ENCODE measurements at regions not wholly inside any gene's neighbourhood (a gene's known extent, or its start where the extent isn't known, plus 50 kb on each side); places are given as distances from the start of the nearest gene placed in this dataset.

GRCh38 chr16:60914334-60914733, 1121.9 kb downstream of the CDH8 start:
- no TSS peak for BruUV-seq (replicated peaks)
- ChIA-PET POLR2A (no interaction called here), CTCF (no interaction called here)
- Mint-ChIP-seq H3K4me3 (ENCODE audit: unreplicated experiment) (no peak overlapping the region), H3K36me3 (ENCODE audit: insufficient read depth, unreplicated experiment) (no peaks in the 10 kb centered on the region), H3K4me1 (ENCODE audit: insufficient read depth, unreplicated experiment) (no peaks in the 10 kb centered on the region), H3K9me3 (ENCODE audit: unreplicated experiment) (no peaks in the 10 kb centered on the region), H3K27me3 (ENCODE audit: insufficient read depth, unreplicated experiment) (no peaks in the 10 kb centered on the region), H3K27ac (ENCODE audit: low read depth, unreplicated experiment) (no peak overlapping the region)
- TF ChIP-seq CTCF (IDR thresholded peaks at IDR 0.05; ENCODE audit: unreplicated experiment): no peak
- no peak for DNase-seq (ENCODE audit: unreplicated experiment)
- intact Hi-C loops (cut with micrococcal nuclease): no loop called here

GRCh38 chr16:60907645-60908044, 1128.6 kb downstream of the CDH8 start:
- ChIA-PET POLR2A (no interaction called here), CTCF (interaction anchor here (0.7 kb wide), 1 partner anchor 235 kb away, joined by 3 read pairs; no protein-coding TSS in a partner anchor)
- intact Hi-C loops (cut with micrococcal nuclease): no loop called here
- Mint-ChIP-seq H3K9me3 (ENCODE audit: unreplicated experiment) (no peaks in the 10 kb centered on the region), H3K27me3 (ENCODE audit: insufficient read depth, unreplicated experiment) (no peaks in the 10 kb centered on the region), H3K4me3 (ENCODE audit: unreplicated experiment) (no peak overlapping the region), H3K27ac (ENCODE audit: low read depth, unreplicated experiment) (no peak overlapping the region), H3K4me1 (ENCODE audit: insufficient read depth, unreplicated experiment) (peaks cover 5% of the 10 kb centered on the region), H3K36me3 (ENCODE audit: insufficient read depth, unreplicated experiment) (no peaks in the 10 kb centered on the region)
- BruUV-seq (replicated peaks): no TSS peak
- DNase-seq (ENCODE audit: unreplicated experiment): no peak
- no peak for TF ChIP-seq CTCF (IDR thresholded peaks at IDR 0.05; ENCODE audit: unreplicated experiment)

- no peaks in the 10 kb centered on the region for H3K9me3 Mint-ChIP-seq (ENCODE audit: unreplicated experiment)
- intact Hi-C loops (cut with micrococcal nuclease): no loop called here
- no TSS peak for BruUV-seq (replicated peaks)
- no peak for DNase-seq (ENCODE audit: unreplicated experiment)
- peaks cover 5% of the 10 kb centered on the region for H3K4me1 Mint-ChIP-seq (ENCODE audit: insufficient read depth, unreplicated experiment)
- ChIA-PET POLR2A (no interaction called here), CTCF (interaction anchor here (0.7 kb wide), 1 partner anchor 9 kb away, joined by 3 read pairs; no protein-coding TSS in a partner anchor)
- H3K36me3 Mint-ChIP-seq (ENCODE audit: insufficient read depth, unreplicated experiment): no peaks in the 10 kb centered on the region
- TF ChIP-seq CTCF (IDR thresholded peaks at IDR 0.05; ENCODE audit: unreplicated experiment): no peak
- no peak overlapping the region for H3K4me3 Mint-ChIP-seq (ENCODE audit: unreplicated experiment)
- no peak overlapping the region for H3K27ac Mint-ChIP-seq (ENCODE audit: low read depth, unreplicated experiment)
- H3K27me3 Mint-ChIP-seq (ENCODE audit: insufficient read depth, unreplicated experiment): no peaks in the 10 kb centered on the region
Observed at GRCh38 chr16:60905811-60906210, 1130.4 kb downstream of the CDH8 start.

- ChIA-PET CTCF (no interaction called here), POLR2A (no interaction called here)
- Mint-ChIP-seq H3K9me3 (ENCODE audit: unreplicated experiment) (no peaks in the 10 kb centered on the region), H3K4me3 (ENCODE audit: unreplicated experiment) (no peak overlapping the region), H3K27ac (ENCODE audit: low read depth, unreplicated experiment) (no peak overlapping the region), H3K27me3 (ENCODE audit: insufficient read depth, unreplicated experiment) (no peaks in the 10 kb centered on the region), H3K4me1 (ENCODE audit: insufficient read depth, unreplicated experiment) (peaks cover 4% of the 10 kb centered on the region), H3K36me3 (ENCODE audit: insufficient read depth, unreplicated experiment) (no peaks in the 10 kb centered on the region)
- intact Hi-C loops (cut with micrococcal nuclease): no loop called here
- DNase-seq (ENCODE audit: unreplicated experiment): no peak
- BruUV-seq (replicated peaks): no TSS peak
- TF ChIP-seq CTCF (IDR thresholded peaks at IDR 0.05; ENCODE audit: unreplicated experiment): no peak
Observed at GRCh38 chr16:60902114-60902513, 1134.1 kb downstream of the CDH8 start.
